ENCODE measurements at regions not wholly inside any gene's neighbourhood (a gene's known extent, or its start where the extent isn't known, plus 50 kb on each side); places are given as distances from the start of the nearest gene placed in this dataset.

DNA sequence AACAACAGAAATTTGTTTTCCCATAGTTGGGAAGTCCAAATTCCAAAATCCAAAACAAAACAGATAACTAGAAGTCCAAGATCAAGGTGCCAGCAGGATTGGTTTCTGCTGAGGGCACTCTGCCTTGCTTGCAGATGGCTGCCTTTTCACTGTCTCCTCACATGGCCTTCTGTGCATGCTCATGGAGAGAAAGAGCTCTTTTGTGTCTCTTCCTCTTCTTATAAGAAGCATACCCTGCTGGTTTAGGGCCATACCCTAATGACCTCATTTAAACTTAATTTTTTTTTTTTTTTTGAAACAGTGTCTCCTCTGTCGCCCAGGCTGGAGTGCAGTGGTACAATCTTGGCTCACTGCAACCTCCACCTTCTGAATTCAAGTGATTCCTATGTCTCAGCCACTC, 1974.1 kb upstream of the PCDH20 start:
- Histone ChIP-seq H3K27ac (no peak overlapping the region), H3K36me3 (no peaks in the 10 kb centered on the region), H3K4me3 (no peak overlapping the region), H3K9me3 (no peaks in the 10 kb centered on the region), H3K4me1 (ENCODE audit: insufficient read depth) (no peaks in the 10 kb centered on the region), H3K27me3 (no peaks in the 10 kb centered on the region)
- intact Hi-C loops (cut with DNase I) = no loop called here
- TF ChIP-seq, protein P1, sequence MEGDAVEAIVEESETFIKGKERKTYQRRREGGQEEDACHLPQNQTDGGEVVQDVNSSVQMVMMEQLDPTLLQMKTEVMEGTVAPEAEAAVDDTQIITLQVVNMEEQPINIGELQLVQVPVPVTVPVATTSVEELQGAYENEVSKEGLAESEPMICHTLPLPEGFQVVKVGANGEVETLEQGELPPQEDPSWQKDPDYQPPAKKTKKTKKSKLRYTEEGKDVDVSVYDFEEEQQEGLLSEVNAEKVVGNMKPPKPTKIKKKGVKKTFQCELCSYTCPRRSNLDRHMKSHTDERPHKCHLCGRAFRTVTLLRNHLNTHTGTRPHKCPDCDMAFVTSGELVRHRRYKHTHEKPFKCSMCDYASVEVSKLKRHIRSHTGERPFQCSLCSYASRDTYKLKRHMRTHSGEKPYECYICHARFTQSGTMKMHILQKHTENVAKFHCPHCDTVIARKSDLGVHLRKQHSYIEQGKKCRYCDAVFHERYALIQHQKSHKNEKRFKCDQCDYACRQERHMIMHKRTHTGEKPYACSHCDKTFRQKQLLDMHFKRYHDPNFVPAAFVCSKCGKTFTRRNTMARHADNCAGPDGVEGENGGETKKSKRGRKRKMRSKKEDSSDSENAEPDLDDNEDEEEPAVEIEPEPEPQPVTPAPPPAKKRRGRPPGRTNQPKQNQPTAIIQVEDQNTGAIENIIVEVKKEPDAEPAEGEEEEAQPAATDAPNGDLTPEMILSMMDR (IDR thresholded peaks at IDR 0.05) = no peak
- TF ChIP-seq EP300 (IDR thresholded peaks at IDR 0.05) (no peak), POLR2A (IDR thresholded peaks at IDR 0.05) (no peak)
- 74 to 85% (median 83%) methylated on average over 1 of the region's 1 CpG for WGBS, 3 donors
- DNase-seq = no peak

- no peak for TF ChIP-seq EP300 (IDR thresholded peaks at IDR 0.05)
- no peak for TF ChIP-seq POLR2A (IDR thresholded peaks at IDR 0.05)
- TF ChIP-seq, protein P1 (IDR thresholded peaks at IDR 0.05) = no peak
- Histone ChIP-seq H3K27ac (no peak overlapping the region), H3K4me1 (ENCODE audit: insufficient read depth) (no peaks in the 10 kb centered on the region), H3K27me3 (no peaks in the 10 kb centered on the region), H3K9me3 (no peaks in the 10 kb centered on the region), H3K36me3 (no peaks in the 10 kb centered on the region), H3K4me3 (no peak overlapping the region)
- intact Hi-C loops (cut with DNase I) = no loop called here
- no peak for DNase-seq
- WGBS, 3 donors = 73 to 86% (median 73%) methylated on average over 2 of the region's 2 CpGs
These were observed 1965.6 kb upstream of the PCDH20 start for GRCh38 chr13:63381078-63381859.

GRCh38 chr13:63377986-63378385, 1962.3 kb upstream of the PCDH20 start:
- DNase-seq = no peak
- 70 to 79% (median 72%) methylated on average over 2 of the region's 2 CpGs for WGBS, 3 donors
- Histone ChIP-seq H3K4me1 (ENCODE audit: insufficient read depth) (no peaks in the 10 kb centered on the region), H3K27ac (no peak overlapping the region), H3K27me3 (no peaks in the 10 kb centered on the region), H3K36me3 (no peaks in the 10 kb centered on the region), H3K9me3 (no peaks in the 10 kb centered on the region), H3K4me3 (no peak overlapping the region)
- no peak for TF ChIP-seq EP300 (IDR thresholded peaks at IDR 0.05)
- intact Hi-C loops (cut with DNase I) = no loop called here

- TF ChIP-seq, protein P1 (IDR thresholded peaks at IDR 0.05) = no peak
- TF ChIP-seq POLR2A (IDR thresholded peaks at IDR 0.05) = no peak
- no peak for TF ChIP-seq EP300 (IDR thresholded peaks at IDR 0.05)
- Histone ChIP-seq H3K4me3 (no peak overlapping the region), H3K9me3 (no peaks in the 10 kb centered on the region), H3K36me3 (no peaks in the 10 kb centered on the region), H3K4me1 (ENCODE audit: insufficient read depth) (no peaks in the 10 kb centered on the region), H3K27me3 (no peaks in the 10 kb centered on the region), H3K27ac (no peak overlapping the region)
- intact Hi-C loops (cut with DNase I) = no loop called here
- no peak for DNase-seq
- 40 to 61% (median 49%) methylated on average over 1 of the region's 1 CpG for WGBS, 3 donors
These were observed 1954.5 kb upstream of the PCDH20 start for GRCh38 chr13:63370101-63370500.

- DNase-seq = no peak
- Histone ChIP-seq H3K4me3 (no peak overlapping the region), H3K4me1 (ENCODE audit: insufficient read depth) (no peaks in the 10 kb centered on the region), H3K9me3 (no peaks in the 10 kb centered on the region), H3K27ac (no peak overlapping the region), H3K27me3 (no peaks in the 10 kb centered on the region), H3K36me3 (no peaks in the 10 kb centered on the region)
- intact Hi-C loops (cut with DNase I) = no loop called here
- WGBS, 3 donors = 70 to 72% (median 71%) methylated on average over 3 of the region's 3 CpGs
- TF ChIP-seq EP300 (IDR thresholded peaks at IDR 0.05) = no peak
- no peak for TF ChIP-seq POLR2A (IDR thresholded peaks at IDR 0.05)
- TF ChIP-seq, protein P1 (IDR thresholded peaks at IDR 0.05) = no peak
These were observed 1952.0 kb upstream of the PCDH20 start for GRCh38 chr13:63367522-63368198.

All from ovary (tissue), 7 donors.